ENCODE measurements at regions not wholly inside any gene's neighbourhood (a gene's known extent, or its start where the extent isn't known, plus 50 kb on each side); places are given as distances from the start of the nearest gene placed in this dataset.

GRCh38 chr5:4921929-4922328 lies 218.2 kb upstream of the ADAMTS16 start:
- Histone ChIP-seq H3K36me3 (no peaks in the 10 kb centered on the region), H3K4me3 (no peak overlapping the region), H3K4me1 (no peaks in the 10 kb centered on the region), H3K9me3 (no peaks in the 10 kb centered on the region), H3K27me3 (no peaks in the 10 kb centered on the region), H3K27ac (no peak overlapping the region)
- TF ChIP-seq EP300 (IDR thresholded peaks at IDR 0.05) (no peak), CTCF (IDR thresholded peaks at IDR 0.05) (no peak), POLR2A (IDR thresholded peaks at IDR 0.05) (no peak), POLR2AphosphoS5 (IDR thresholded peaks at IDR 0.05) (no peak)
- WGBS, 2 donors: 82 to 87% methylated on average over 5 of the region's 5 CpGs
- DNase-seq (no peak), ATAC-seq (ENCODE audit: low FRiP score in 2 of 2) (no peak)

DNA sequence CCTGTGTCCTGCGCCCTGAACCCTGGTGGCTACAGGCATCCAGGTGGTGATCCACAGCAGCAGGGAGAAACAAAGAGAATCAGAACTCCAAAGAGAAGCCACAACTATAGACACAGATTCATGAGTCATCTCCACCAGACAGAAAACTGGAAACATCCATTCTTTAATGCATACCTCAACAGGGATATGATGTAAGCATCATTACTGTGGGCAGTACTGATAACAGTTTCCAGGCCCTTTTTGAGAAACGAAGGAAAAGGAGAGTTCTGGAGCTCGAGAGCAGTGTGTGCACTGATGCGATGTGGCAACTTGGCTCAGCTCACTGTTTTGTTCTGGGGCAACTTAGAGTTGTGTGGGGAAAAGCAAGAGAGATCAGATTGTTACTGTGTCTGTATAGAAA lies 215.6 kb upstream of the ADAMTS16 start:
- WGBS, 2 donors: 65 to 73% methylated on average over 4 of the region's 4 CpGs
- no peaks in the 10 kb centered on the region for H3K36me3 ChIP-seq
- no peak for ATAC-seq (ENCODE audit: low FRiP score in 2 of 2)
- no peak overlapping the region for H3K27ac ChIP-seq
- H3K4me1 ChIP-seq: no peaks in the 10 kb centered on the region
- no peaks in the 10 kb centered on the region for H3K9me3 ChIP-seq
- TF ChIP-seq POLR2A (IDR thresholded peaks at IDR 0.05) (no peak), POLR2AphosphoS5 (IDR thresholded peaks at IDR 0.05) (no peak), CTCF (IDR thresholded peaks at IDR 0.05) (no peak), EP300 (IDR thresholded peaks at IDR 0.05) (no peak)
- H3K27me3 ChIP-seq: no peaks in the 10 kb centered on the region
- no peak overlapping the region for H3K4me3 ChIP-seq
- DNase-seq: no peak

DNA sequence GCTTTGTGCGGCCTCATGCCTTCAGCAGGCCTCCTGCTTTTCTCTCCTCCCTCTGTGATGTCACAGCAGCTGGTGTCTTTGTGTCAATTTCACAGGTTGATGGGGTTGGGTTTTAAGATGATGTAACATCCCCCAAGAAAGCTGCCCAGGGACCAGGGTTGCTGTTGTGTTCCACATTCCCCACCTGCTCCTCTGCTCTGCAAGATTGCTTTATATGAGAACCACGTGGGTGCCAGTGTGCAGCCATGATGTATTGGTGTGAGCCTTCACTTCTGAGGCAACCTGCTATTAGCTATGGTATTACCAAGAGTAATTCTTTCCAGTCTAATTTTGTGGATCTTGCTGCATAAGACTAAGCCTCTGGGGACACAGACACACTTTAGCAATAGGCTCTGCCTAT lies 213.0 kb upstream of the ADAMTS16 start:
- no peaks in the 10 kb centered on the region for H3K9me3 ChIP-seq
- whole genome bisulfite sequencing, 2 donors: 78 to 83% methylated on average over 2 of the region's 2 CpGs

DNA sequence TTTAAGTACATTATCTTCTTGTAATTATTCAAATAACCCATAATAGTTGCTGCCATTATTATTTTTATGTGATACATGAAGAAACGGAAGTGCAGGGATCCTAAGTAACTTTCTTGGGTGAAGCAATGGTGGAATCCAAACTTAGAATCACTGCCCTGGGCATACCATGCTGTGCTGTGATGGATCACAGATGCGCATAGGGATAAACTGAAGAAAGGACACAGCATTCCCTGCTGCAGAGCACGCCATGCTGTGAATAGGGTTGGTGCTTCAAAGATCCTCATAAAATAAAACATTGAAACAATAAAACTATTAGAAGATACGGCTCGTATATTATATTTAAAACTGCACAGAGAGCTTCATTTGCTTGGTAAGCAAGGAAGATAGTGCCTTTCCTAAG lies 211.7 kb upstream of the ADAMTS16 start:
- H3K4me3 ChIP-seq: no peak overlapping the region
- TF ChIP-seq POLR2A (IDR thresholded peaks at IDR 0.05): no peak
- ATAC-seq (ENCODE audit: low FRiP score in 2 of 2) (no peak), DNase-seq (no peak)
- H3K9me3 ChIP-seq: peaks cover 0 to 4% (median 0%) of the 10 kb centered on the region in 4 donors
- no peak overlapping the region for H3K27ac ChIP-seq
- no peaks in the 10 kb centered on the region for H3K27me3 ChIP-seq
- WGBS, 2 donors: 85 to 90% methylated on average over 5 of the region's 5 CpGs
- no peaks in the 10 kb centered on the region for H3K4me1 ChIP-seq
- H3K36me3 ChIP-seq: no peaks in the 10 kb centered on the region

More for the DNA sequence above, 213.0 kb upstream of the ADAMTS16 start:
- ATAC-seq (ENCODE audit: low FRiP score in 2 of 2): no peak
- H3K4me1 ChIP-seq: no peaks in the 10 kb centered on the region
- no peak overlapping the region for H3K4me3 ChIP-seq
- no peaks in the 10 kb centered on the region for H3K27me3 ChIP-seq
- no peaks in the 10 kb centered on the region for H3K36me3 ChIP-seq
- DNase-seq: no peak
- TF ChIP-seq POLR2A (IDR thresholded peaks at IDR 0.05) (no peak), POLR2AphosphoS5 (IDR thresholded peaks at IDR 0.05) (no peak), EP300 (IDR thresholded peaks at IDR 0.05) (no peak), CTCF (IDR thresholded peaks at IDR 0.05) (no peak)
- no peak overlapping the region for H3K27ac ChIP-seq

DNA sequence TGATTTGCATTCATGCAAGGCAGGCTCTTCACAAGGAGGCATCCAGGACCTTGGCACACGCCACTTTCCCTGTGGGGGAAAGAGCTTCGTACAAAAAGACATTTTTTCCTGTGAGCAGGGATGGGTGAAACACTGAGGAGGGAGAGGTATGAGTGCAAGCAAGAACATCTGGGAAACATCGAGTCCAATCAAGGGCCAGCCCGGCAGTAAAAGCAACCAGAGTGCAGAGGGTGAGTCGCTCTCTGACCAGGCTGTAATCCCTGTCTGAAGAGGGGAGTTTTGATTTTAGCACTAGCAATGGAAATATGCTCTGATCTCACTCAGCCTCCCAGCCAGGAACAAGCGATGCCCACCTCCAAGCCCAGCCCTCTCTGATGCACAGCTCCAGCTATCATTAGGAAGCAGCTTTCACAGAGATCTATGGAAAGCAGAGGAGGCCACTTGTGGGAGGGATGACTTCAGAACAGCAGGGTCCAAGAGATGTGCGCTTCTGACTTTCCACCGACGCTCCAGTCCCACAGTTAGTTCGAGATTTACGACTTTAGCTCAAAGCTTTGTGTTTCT lies 211.0 kb upstream of the ADAMTS16 start:
- H3K9me3 ChIP-seq: peaks cover 0 to 4% (median 0%) of the 10 kb centered on the region in 4 donors
- TF ChIP-seq EP300 (IDR thresholded peaks at IDR 0.05) (no peak), POLR2A (IDR thresholded peaks at IDR 0.05) (no peak), POLR2AphosphoS5 (IDR thresholded peaks at IDR 0.05) (no peak), CTCF (IDR thresholded peaks at IDR 0.05) (no peak)
- ATAC-seq (ENCODE audit: low FRiP score in 2 of 2) (no peak), DNase-seq (no peak)
- 78 to 80% methylated on average over 11 of the region's 11 CpGs for WGBS, 2 donors
- H3K36me3 ChIP-seq: no peaks in the 10 kb centered on the region
- H3K4me3 ChIP-seq: no peak overlapping the region
- no peaks in the 10 kb centered on the region for H3K4me1 ChIP-seq
- no peaks in the 10 kb centered on the region for H3K27me3 ChIP-seq
- H3K27ac ChIP-seq: no peak overlapping the region
